H1 (cell line): ENCODE measurements at regions not wholly inside any gene's neighbourhood (a gene's known extent, or its start where the extent isn't known, plus 50 kb on each side); places are given as distances from the start of the nearest gene placed in this dataset.

Source experiments
- MAFK ChIP-seq: IDR thresholded peaks from 2 replicates; pipeline ENCODE4 v1.6.1; 2012; ENCODE audit warnings: low read depth, mild to moderate bottlenecking, improper control_type of control experiment, low read length
- NRF1 ChIP-seq: IDR thresholded peaks from 2 replicates; pipeline ENCODE4 v1.6.1; 2011; ENCODE audit warnings: mild to moderate bottlenecking, low read depth, low read length, improper control_type of control experiment

GRCh38 chr20:53742685-53743081 lies 149.0 kb upstream of the ZNF217 start (continued):
- TF ChIP-seq MAFK: no peak
- TF ChIP-seq NRF1: no peak
